GM23338 (cell line): ENCODE measurements at regions not wholly inside any gene's neighbourhood (a gene's known extent, or its start where the extent isn't known, plus 50 kb on each side); places are given as distances from the start of the nearest gene placed in this dataset.

Experiments
- ATAC-seq: fragments of 200-7000 bp; cut with Tn5 transposase; 3 replicates; pipeline ENCODE4 v1.9.1; 2020
- DNase-seq: peaks from one replicate; pipeline ENCODE4 v3.0.0-alpha.2; 2015; ENCODE audit warnings: low spot score
- H2AFZ ChIP-seq: fragments of 200-600 bp; sonication (generic); 2 replicates; pipeline ENCODE4 v1.8.0; 2016; ENCODE audit warnings: antibody characterized with exemption, mild to moderate bottlenecking, moderate library complexity
- H3F3A ChIP-seq: fragments of 200-600 bp; sonication (generic); replicated peaks from 2 replicates; pipeline ENCODE4 v1.8.0; 2017; ENCODE audit warnings: antibody characterized with exemption, mixed run types, low read depth
- H3K27ac ChIP-seq: fragments of 200-600 bp; sonication (generic); 2 replicates; pipeline ENCODE4 v1.6.1; 2016; ENCODE audit warnings: low read depth
- H3K27me3 ChIP-seq: fragments of 200-600 bp; sonication (generic); 2 replicates; pipeline ENCODE4 v1.8.0; 2016; ENCODE audit warnings: mild to moderate bottlenecking, mixed run types, moderate library complexity; ENCODE audit not compliant: insufficient read depth
- H3K36me3 ChIP-seq: fragments of 200-600 bp; sonication (generic); 2 replicates; pipeline ENCODE4 v1.8.0; 2016; ENCODE audit warnings: mild to moderate bottlenecking; ENCODE audit not compliant: insufficient read depth
- H3K4me1 ChIP-seq: fragments of 200-600 bp; sonication (generic); 2 replicates; pipeline ENCODE4 v1.8.0; 2016; ENCODE audit warnings: mild to moderate bottlenecking, moderate library complexity; ENCODE audit not compliant: insufficient read depth
- H3K4me2 ChIP-seq: fragments of 200-600 bp; sonication (generic); 2 replicates; pipeline ENCODE4 v1.7.1; 2017; ENCODE audit warnings: mixed run types
- H3K4me3 ChIP-seq: fragments of 200-600 bp; sonication (generic); 2 replicates; pipeline ENCODE4 v1.6.1; 2016; ENCODE audit warnings: mixed run types
- H3K79me2 ChIP-seq: fragments of 200-600 bp; sonication (generic); replicated peaks from 2 replicates; pipeline ENCODE4 v1.8.0; 2017; ENCODE audit warnings: mild to moderate bottlenecking; ENCODE audit not compliant: insufficient read depth
- H3K9me2 ChIP-seq: fragments of 200-600 bp; sonication (generic); 2 replicates; pipeline ENCODE4 v1.8.0; 2017; ENCODE audit not compliant: insufficient read depth
- H4K20me1 ChIP-seq: fragments of 200-600 bp; sonication (generic); replicated peaks from 2 replicates; pipeline ENCODE4 v1.8.0; 2017; ENCODE audit warnings: mild to moderate bottlenecking; ENCODE audit not compliant: insufficient read depth
- H3K27ac Mint-ChIP-seq: 2 replicates; pipeline ENCODE4 v1.8.0; 2020; ENCODE audit warnings: inconsistent platforms, mild to moderate bottlenecking, moderate library complexity, mixed read lengths
- H3K27me3 Mint-ChIP-seq: 3 replicates; pipeline ENCODE4 v1.8.0; 2022; ENCODE audit warnings: low read depth, mild to moderate bottlenecking, moderate library complexity, mixed read lengths, inconsistent platforms; ENCODE audit not compliant: insufficient read depth, poor library complexity
- H3K36me3 Mint-ChIP-seq: 3 replicates; pipeline ENCODE4 v1.8.0; 2021; ENCODE audit warnings: low read depth, mild to moderate bottlenecking, inconsistent platforms, moderate library complexity, mixed read lengths
- H3K4me1 Mint-ChIP-seq: 3 replicates; pipeline ENCODE4 v1.8.0; 2020; ENCODE audit warnings: mild to moderate bottlenecking, inconsistent platforms, mixed read lengths
- H3K4me3 Mint-ChIP-seq: 3 replicates; pipeline ENCODE4 v1.8.0; 2021; ENCODE audit warnings: moderate library complexity, mild to moderate bottlenecking, inconsistent platforms, mixed read lengths
- H3K9me3 Mint-ChIP-seq: 3 replicates; pipeline ENCODE4 v1.8.0; 2020; ENCODE audit warnings: moderate library complexity, mild to moderate bottlenecking, inconsistent platforms, mixed read lengths
- CREB1 ChIP-seq: fragments of 250-450 bp; sonication (Bioruptor Pico); IDR thresholded peaks from 2 replicates; pipeline ENCODE4 v1.5.0; 2020; ENCODE audit warnings: low read depth, mild to moderate bottlenecking, moderate library complexity
- EZH2 ChIP-seq: fragments of 200-600 bp; sonication (generic); IDR thresholded peaks from one replicate; pipeline ENCODE4 v1.8.0; 2017; ENCODE audit warnings: antibody characterized with exemption, mild to moderate bottlenecking, low read depth; ENCODE audit not compliant: unreplicated experiment
- JUNB ChIP-seq: IDR thresholded peaks from one replicate; pipeline ENCODE4 v1.6.1; 2016; ENCODE audit warnings: antibody characterized with exemption; ENCODE audit not compliant: unreplicated experiment
- POLR2AphosphoS5 ChIP-seq: IDR thresholded peaks from 2 replicates; pipeline ENCODE4 v1.6.1; 2016; ENCODE audit warnings: antibody characterized with exemption, low read depth
- ZNF114 ChIP-seq: fragments of 250-450 bp; sonication (Bioruptor Pico); IDR thresholded peaks from 2 replicates; pipeline ENCODE4 v1.5.0; 2020; ENCODE audit warnings: mild to moderate bottlenecking, moderate library complexity
- ZNF331 ChIP-seq: fragments of 250-450 bp; sonication (Bioruptor Pico); IDR thresholded peaks from 2 replicates; pipeline ENCODE4 v1.5.0; 2020; ENCODE audit warnings: low read depth, mild to moderate bottlenecking, moderate library complexity
- TF ChIP-seq, protein P1 (sequence below): IDR thresholded peaks from 2 replicates; pipeline ENCODE4 v1.6.1; 2016; ENCODE audit warnings: antibody characterized with exemption
- TF ChIP-seq, protein P2 (sequence below): IDR thresholded peaks from one replicate; pipeline ENCODE4 v1.6.1; 2018; ENCODE audit warnings: antibody characterized with exemption; ENCODE audit not compliant: unreplicated experiment
- TF ChIP-seq, protein P3 (sequence below): fragments of 250-450 bp; sonication (Bioruptor Pico); IDR thresholded peaks from 2 replicates; pipeline ENCODE4 v1.5.0; 2020; ENCODE audit warnings: mild to moderate bottlenecking, moderate library complexity

DNA sequence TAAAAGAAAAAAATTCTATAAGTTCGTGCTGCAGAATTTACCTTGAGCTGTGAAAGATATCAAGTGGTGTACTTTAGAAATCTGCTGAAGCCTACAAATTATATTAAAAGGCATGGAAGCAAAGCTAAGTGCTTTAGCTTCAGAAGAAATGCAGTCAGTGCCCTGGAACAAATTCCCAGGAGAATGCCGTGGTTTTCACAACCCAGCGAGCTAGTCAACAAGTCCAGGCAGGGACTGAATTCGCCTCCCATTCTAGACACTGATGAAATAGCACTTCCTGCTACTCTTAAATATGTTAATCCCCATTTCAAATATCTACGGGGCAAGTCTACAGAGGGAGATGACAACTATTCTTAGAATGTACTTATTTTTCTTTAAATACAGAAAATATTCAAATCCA, 326.4 kb upstream of the IGF1R start (continued):
- TF ChIP-seq, protein P1, sequence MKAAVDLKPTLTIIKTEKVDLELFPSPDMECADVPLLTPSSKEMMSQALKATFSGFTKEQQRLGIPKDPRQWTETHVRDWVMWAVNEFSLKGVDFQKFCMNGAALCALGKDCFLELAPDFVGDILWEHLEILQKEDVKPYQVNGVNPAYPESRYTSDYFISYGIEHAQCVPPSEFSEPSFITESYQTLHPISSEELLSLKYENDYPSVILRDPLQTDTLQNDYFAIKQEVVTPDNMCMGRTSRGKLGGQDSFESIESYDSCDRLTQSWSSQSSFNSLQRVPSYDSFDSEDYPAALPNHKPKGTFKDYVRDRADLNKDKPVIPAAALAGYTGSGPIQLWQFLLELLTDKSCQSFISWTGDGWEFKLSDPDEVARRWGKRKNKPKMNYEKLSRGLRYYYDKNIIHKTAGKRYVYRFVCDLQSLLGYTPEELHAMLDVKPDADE = no peak
- no peak for TF ChIP-seq CREB1
- TF ChIP-seq, protein P2, sequence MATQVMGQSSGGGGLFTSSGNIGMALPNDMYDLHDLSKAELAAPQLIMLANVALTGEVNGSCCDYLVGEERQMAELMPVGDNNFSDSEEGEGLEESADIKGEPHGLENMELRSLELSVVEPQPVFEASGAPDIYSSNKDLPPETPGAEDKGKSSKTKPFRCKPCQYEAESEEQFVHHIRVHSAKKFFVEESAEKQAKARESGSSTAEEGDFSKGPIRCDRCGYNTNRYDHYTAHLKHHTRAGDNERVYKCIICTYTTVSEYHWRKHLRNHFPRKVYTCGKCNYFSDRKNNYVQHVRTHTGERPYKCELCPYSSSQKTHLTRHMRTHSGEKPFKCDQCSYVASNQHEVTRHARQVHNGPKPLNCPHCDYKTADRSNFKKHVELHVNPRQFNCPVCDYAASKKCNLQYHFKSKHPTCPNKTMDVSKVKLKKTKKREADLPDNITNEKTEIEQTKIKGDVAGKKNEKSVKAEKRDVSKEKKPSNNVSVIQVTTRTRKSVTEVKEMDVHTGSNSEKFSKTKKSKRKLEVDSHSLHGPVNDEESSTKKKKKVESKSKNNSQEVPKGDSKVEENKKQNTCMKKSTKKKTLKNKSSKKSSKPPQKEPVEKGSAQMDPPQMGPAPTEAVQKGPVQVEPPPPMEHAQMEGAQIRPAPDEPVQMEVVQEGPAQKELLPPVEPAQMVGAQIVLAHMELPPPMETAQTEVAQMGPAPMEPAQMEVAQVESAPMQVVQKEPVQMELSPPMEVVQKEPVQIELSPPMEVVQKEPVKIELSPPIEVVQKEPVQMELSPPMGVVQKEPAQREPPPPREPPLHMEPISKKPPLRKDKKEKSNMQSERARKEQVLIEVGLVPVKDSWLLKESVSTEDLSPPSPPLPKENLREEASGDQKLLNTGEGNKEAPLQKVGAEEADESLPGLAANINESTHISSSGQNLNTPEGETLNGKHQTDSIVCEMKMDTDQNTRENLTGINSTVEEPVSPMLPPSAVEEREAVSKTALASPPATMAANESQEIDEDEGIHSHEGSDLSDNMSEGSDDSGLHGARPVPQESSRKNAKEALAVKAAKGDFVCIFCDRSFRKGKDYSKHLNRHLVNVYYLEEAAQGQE = no peak
- TF ChIP-seq JUNB = no peak

DNA sequence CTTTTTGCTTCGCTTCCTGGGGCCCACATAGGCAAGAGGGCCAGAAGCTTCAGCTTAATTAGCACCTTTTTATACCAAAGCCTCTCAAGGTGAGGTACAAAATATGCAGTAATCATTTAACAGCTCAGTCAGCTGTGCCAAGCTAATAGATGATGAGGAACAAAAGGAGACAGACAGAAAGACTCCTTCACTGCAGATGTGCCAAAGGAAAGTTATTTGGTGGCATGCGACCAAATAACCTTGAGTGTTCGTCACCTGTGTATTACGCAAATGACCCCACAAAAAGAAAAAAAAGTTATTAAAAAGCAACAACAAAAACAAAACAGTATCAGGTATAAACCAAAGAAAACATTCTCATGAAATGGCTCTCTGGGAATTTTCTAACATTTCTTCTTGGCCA, 325.8 kb upstream of the IGF1R start:
- Histone ChIP-seq H3K36me3 (peaks cover 15% of the 10 kb centered on the region), H3K4me2 (no peak overlapping the region), H4K20me1 (no peaks in the 10 kb centered on the region), H2AFZ (no peak overlapping the region), H3K4me1 (no peaks in the 10 kb centered on the region), H3K4me3 (no peak overlapping the region), H3K79me2 (no peaks in the 10 kb centered on the region), H3K9me2 (no peaks in the 10 kb centered on the region), H3K27ac (no peak overlapping the region), H3K27me3 (no peaks in the 10 kb centered on the region), H3F3A (no peaks in the 10 kb centered on the region)
- ATAC-seq = no peak
- Mint-ChIP-seq H3K9me3 (peaks cover 48% of the 10 kb centered on the region), H3K27me3 (peaks cover 10% of the 10 kb centered on the region), H3K4me1 (no peaks in the 10 kb centered on the region; the same call in 2 of the 3 replicates), H3K27ac (no peak overlapping the region), H3K36me3 (peaks cover 28% of the 10 kb centered on the region), H3K4me3 (no peak overlapping the region)
- DNase-seq = no peak
- TF ChIP-seq ZNF114 (CRISPR knock-in tag) = no peak
- TF ChIP-seq CREB1 = no peak
- no peak for TF ChIP-seq EZH2
- TF ChIP-seq, protein P1 = no peak
- TF ChIP-seq, protein P3, sequence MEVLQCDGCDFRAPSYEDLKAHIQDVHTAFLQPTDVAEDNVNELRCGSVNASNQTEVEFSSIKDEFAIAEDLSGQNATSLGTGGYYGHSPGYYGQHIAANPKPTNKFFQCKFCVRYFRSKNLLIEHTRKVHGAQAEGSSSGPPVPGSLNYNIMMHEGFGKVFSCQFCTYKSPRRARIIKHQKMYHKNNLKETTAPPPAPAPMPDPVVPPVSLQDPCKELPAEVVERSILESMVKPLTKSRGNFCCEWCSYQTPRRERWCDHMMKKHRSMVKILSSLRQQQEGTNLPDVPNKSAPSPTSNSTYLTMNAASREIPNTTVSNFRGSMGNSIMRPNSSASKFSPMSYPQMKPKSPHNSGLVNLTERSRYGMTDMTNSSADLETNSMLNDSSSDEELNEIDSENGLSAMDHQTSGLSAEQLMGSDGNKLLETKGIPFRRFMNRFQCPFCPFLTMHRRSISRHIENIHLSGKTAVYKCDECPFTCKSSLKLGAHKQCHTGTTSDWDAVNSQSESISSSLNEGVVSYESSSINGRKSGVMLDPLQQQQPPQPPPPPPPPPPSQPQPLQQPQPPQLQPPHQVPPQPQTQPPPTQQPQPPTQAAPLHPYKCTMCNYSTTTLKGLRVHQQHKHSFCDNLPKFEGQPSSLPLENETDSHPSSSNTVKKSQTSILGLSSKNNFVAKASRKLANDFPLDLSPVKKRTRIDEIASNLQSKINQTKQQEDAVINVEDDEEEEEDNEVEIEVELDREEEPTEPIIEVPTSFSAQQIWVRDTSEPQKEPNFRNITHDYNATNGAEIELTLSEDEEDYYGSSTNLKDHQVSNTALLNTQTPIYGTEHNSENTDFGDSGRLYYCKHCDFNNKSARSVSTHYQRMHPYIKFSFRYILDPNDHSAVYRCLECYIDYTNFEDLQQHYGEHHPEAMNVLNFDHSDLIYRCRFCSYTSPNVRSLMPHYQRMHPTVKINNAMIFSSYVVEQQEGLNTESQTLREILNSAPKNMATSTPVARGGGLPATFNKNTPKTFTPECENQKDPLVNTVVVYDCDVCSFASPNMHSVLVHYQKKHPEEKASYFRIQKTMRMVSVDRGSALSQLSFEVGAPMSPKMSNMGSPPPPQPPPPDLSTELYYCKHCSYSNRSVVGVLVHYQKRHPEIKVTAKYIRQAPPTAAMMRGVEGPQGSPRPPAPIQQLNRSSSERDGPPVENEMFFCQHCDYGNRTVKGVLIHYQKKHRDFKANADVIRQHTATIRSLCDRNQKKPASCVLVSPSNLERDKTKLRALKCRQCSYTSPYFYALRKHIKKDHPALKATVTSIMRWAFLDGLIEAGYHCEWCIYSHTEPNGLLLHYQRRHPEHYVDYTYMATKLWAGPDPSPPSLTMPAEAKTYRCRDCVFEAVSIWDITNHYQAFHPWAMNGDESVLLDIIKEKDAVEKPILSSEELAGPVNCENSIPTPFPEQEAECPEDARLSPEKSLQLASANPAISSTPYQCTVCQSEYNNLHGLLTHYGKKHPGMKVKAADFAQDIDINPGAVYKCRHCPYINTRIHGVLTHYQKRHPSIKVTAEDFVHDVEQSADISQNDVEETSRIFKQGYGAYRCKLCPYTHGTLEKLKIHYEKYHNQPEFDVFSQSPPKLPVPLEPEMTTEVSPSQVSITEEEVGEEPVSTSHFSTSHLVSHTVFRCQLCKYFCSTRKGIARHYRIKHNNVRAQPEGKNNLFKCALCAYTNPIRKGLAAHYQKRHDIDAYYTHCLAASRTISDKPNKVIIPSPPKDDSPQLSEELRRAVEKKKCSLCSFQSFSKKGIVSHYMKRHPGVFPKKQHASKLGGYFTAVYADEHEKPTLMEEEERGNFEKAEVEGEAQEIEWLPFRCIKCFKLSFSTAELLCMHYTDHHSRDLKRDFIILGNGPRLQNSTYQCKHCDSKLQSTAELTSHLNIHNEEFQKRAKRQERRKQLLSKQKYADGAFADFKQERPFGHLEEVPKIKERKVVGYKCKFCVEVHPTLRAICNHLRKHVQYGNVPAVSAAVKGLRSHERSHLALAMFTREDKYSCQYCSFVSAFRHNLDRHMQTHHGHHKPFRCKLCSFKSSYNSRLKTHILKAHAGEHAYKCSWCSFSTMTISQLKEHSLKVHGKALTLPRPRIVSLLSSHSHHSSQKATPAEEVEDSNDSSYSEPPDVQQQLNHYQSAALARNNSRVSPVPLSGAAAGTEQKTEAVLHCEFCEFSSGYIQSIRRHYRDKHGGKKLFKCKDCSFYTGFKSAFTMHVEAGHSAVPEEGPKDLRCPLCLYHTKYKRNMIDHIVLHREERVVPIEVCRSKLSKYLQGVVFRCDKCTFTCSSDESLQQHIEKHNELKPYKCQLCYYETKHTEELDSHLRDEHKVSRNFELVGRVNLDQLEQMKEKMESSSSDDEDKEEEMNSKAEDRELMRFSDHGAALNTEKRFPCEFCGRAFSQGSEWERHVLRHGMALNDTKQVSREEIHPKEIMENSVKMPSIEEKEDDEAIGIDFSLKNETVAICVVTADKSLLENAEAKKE (CRISPR knock-in tag) = no peak
- TF ChIP-seq, protein P2 = no peak
- no peak for TF ChIP-seq ZNF331
- no peak for TF ChIP-seq POLR2AphosphoS5
- no peak for TF ChIP-seq JUNB
